NCI-H748 (cell line): ENCODE measurements at regions not wholly inside any gene's neighbourhood (a gene's known extent, or its start where the extent isn't known, plus 50 kb on each side); places are given as distances from the start of the nearest gene placed in this dataset.
"Not testable (repeated sequence)": the region's sequence is repeated elsewhere in the genome, so short reads cannot be mapped to it uniquely, and the experiment has no call there.

Experiments
- DNase-seq: peaks from one replicate; lab custom pipeline; 2025; ENCODE audit not compliant: unreplicated experiment; lab: John Stamatoyannopoulos, UW

DNA sequence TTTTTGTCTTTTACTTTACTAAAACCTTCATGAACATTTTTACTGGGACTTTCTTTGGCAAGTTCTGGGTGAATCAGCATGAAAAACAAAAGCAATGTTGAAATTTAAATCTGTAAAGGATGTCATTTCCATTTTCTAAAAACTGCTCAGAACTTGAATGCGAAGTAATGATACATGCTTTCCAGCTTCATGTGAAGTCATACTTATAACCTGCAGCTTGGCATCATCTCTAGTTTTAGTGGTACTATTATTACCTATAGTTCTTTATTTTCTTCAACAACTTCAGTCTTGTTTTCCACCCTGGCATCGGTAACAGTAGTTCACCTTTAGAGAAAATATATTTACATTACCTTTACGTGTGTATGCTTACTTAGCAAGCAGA is 421.4 kb upstream of the DIPK2B start:
- no peak for DNase-seq

DNA sequence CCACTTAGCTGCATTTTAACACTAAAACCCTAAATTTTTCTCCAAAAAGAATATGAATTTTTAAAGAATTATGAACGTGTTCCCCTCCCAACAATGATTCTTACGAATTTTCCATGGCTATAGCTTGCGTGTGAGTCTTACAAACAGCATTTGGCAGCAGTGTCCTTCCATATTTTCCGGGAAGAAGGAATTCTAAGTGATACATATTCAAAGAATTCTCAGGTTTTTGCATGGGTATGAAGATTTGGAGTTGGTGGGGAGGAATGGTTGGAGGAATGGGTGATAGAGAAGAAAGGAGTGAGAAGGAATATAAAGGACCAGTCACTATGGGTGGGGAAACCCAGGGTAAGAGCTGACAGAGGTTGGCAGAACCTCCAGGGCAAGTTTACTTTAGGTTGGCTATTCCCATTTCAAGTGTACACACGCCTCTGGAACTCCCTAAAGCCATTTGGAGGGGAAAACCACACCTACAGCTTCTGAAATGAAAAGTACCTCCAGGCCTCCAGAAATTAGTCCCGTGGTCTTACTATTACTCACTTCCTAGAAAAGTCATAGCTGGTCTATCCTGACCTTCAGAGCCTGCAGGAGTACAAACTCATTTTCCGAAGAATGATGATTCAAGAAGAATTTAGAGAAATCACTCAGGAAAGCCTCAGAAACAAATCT is 420.8 kb upstream of the DIPK2B start:
- no peak for DNase-seq

DNA sequence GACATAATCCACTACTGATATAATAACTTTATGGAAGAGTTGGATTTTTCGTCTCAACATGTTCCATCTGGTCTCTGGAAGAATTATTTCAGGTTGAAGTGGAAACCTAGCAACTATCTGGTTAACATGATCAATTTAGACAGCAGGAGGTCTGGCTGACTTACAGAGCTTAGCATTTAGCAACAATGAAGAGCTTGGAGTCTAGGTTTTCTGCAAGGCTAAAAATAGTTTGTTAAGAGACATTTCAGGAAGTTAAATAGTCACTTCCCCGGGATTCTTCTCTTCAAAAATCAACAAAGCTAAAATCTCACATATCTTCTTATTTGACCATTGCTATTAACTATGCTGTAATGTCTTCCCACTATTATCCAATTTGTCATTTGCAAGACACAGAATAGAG is 418.6 kb upstream of the DIPK2B start:
- DNase-seq: peak; percentile 1

DNA sequence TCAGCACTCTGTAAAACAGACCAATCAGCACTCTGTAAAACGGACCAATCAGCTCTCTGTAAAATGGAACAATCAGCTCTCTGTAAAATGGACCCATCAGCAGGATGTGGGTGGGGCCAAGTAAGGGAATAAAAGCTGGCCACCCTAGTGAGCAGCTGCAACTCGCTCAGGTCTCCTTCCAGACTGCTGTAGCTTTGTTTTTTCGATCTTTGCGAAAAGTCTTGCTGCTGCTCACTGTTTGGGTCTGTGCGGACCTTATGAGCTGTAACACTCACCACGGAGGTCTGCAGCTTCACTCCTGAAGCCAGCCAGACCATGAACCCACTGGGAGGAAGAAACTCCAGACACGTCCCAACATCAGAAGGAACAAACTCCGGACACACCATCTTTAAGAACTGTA is 414.9 kb upstream of the DIPK2B start:
- not testable (repeated sequence) for DNase-seq

DNA sequence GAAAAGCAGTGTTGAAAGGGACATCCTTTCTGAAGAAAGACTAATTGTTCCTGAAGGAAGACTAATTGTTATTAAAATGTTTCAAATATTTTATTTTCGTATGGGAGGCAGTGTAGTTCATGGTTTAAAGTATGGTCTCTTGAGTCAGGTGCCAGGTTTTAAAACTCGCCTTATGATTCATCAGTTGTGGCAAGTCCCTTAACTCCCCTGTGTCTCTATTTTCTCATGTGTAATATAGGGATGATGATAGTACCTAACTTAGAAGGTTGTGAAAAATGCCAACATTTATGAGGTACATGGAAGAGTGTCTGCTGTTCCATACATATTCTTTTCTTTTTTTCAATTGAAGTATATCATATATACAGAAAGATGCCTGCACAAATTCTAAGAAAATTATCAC is 414.2 kb upstream of the DIPK2B start:
- DNase-seq: no peak

DNA sequence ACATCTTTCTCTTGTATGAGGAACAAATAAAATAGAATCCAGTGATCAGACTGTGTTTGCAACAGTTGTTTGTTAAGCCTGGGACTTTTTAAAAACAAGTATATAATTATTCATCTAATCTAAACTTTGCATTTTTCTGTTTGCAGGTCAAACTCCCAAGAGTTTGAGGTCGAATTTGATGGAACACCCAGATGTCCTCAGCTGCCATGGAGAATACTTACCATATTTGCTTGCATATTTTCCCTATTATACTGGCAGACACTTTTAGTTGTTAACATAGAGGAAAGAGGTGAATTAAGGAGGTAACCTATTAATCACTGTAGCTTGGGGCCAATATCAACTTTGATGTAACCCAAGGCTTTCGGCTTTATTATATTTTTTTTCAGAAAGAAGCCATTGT is 401.5 kb upstream of the DIPK2B start:
- DNase-seq: no peak

DNA sequence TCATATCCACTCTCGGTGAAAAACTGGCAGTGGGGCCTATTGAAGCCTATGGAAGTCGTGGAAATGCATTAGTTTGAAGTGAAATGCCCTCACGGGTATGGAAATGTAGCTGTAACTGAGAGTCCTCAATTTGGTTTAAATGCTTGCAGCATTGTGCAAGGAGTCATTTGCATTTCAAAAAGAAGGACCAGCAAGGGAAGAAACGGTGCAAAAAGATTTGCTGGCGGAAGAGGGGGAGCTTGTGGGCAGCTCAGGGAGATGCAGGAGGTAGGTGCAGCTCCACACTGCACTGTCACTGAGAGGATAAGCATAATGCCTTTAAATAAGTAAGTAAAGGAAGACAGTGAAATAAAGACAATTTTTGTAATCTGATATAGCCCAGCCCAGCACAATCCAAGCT is 400.4 kb upstream of the DIPK2B start:
- DNase-seq: no peak

DNA sequence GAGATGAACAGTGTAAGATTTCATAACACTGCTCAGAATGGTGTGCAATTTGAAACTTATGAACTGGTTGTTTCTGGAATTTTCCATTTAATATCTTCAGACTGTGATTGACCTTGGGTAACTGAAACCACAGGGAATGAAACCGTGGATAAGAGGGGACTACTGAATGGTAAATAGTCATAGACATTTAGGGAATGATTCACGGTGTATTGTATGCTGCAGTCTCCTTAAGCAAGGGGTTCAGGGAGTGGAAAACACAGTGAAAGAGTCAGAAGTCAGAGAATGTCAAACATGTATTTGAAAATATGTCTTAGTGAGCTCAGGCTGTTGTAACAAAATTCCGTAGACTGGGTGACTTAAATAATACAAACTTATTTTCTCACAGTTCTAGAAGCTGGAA is 398.2 kb upstream of the DIPK2B start:
- no peak for DNase-seq

DNA sequence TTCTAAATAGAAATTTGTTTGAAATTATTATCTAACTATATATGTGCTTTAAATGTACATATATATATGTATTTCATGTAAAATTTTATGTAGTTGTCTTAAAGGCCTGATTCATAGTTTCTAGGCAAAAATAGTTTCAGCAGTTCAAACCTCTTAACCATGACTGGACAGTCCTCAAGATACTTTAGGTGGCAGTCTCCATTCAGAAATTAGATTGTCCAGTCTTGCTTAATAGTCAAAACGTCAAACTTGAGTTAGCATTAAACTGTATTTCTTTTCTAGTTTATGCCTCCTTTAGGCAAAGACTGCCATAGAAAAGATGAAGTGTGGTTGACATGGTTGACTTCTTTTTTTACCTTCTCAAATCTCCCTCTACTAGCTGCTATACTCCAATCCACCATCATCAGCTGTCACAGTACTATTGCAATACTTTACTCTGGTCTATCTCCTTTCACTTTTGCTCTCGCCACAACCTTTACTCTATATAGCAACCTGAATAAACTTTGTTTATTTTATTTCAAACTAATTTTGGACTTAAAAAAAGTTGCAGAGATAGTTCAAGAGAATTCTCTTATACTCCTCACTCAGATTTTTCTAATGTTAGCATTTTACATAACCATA is 395.6 kb upstream of the DIPK2B start:
- no peak for DNase-seq

DNA sequence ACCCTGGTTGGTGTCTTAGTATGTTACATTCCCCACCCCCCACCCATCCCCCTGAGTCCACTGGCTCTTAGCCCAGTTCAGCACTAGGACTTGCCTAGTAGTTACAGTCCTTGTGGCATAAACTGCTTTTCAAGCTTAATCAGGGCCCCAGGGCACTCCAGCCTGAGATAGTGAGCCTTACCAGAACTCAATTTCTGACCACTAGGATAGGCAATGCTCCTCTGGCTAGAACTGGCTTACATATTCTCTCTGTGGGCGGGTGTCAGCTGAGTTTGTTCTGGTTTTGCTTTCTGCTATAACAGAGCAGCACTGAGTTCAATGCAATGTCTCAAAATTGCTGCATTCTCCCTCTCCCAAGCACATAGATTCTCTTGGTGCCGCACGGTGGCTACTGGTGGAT is 391.4 kb upstream of the DIPK2B start:
- DNase-seq: no peak

DNA sequence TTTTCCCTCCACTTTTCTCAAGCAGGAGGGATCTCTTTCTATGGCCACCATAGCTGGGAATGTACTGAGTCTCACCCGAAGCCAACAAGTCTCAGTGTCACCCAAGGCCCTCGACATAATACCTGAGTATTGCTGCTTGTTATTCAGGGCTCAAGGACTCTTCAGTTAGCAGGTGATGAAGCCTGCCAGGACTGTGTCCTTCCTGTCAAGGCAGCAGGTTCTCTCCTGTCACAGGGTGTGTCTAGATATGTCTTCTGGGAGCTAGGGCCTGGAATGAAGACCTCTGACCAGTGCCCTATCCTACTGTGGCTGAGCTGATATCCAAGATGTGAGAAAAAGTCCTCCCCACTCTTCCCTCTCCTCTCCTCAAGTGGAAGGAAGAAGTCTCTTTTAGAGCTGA is 391.0 kb upstream of the DIPK2B start:
- DNase-seq: no peak

DNA sequence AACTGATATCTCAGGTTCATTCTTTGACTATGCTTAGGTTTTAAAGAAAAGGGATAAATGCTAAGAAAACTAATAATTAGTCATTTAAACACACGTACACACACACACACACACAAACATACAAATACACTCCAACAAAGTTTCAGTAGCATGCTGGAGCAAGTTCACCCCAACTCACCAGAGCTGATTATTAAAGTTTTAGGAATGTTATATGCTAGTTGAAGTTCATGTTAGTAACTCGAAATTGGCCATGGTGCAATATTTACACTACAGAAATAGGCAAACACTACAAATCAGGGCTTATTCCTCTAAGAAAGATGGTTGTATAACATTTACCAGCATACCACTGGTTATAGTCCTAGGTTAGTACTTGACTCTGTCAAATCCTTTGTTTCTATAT is 384.0 kb upstream of the DIPK2B start:
- no peak for DNase-seq

DNA sequence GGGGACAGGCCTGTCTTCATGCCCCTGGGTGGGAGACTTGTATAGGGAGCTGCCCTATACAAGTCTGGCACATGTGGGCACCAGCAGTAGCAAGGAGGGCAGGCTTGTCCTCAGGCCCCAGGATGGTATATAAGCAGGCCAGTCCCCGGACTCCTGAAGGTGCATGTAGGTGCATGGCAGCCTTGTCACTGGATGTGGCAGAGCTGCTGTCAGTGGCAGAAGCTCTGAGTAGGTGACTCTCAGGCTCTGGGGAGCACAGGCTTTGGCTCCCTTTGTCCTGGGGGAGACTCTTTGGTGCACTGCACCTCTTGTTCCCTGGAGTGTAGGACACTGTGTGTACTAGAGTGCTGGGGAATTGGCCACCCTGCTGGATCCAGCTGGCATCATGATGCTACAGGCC is 376.7 kb upstream of the DIPK2B start:
- DNase-seq: no peak

DNA sequence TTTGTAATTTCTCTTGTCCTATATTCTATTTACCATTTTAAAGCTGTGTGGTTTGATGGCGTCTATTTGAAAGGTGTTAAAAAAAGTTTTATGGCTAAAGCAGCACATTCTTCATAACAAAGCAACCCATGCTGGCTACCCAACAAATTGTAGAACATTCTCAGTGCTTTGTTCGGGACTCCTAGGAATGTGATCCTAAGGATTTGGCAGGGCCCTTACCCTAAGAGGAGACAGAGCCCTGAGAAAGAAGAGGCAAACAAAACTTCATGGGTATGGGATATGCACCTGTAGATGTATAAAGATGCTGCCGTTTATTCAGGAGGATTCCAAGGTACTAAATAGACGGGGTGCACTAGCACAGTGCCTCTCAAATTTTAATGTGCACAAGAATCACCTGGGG is 370.8 kb upstream of the DIPK2B start:
- DNase-seq: no peak

DNA sequence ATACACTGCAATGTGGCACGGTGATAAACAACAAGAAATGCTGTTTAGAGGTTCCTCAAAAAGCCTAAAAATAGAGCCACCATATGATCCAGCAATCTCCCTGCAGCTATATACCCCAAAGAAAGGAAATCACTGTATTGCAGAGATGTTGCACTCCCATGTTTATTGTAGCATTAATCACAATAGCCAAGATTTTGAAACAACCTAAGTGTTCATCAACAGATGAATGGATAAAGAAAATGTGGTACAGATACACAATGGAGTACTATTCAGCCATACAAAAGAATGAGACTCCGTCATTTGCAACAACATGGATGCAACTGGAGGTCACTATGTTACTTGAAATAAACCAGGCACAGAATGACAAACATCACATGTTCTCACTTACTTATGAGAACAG is 365.8 kb upstream of the DIPK2B start:
- no peak for DNase-seq

DNA sequence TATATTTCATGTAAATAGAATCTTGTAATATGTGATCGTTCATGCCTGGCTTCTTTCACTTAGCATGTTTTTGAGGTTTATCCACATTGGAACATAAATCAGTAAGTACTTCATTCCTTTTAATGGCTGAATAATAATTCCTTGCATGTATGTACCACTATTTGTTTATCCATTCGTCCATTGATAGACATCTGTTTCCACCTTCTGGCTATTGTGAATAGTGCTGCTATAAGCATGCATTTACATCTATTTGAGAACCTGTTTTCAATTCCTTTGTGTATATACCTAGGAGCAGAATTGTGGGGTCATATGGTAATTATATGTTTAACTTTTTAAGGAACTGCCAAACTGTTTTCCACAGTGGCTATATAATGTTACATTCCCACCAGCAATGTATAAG is 356.7 kb upstream of the DIPK2B start:
- DNase-seq: no peak

DNA sequence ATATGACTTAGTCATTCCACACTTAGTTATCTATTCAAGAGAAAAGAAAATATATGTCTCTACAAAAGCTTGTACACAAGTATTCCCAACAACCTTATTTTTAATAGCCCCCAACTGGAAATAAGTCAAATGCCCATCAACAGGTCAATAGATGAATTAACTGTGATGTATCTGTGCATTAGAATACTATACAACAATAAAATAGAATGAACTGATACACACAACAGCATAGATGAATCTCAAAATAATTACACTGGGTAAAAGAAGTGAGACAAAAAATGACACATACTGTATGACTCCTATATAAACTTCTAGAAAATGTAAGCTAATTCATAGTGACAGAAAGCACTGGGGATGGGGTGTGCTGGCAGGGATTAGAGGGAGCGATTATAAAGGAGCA is 354.1 kb upstream of the DIPK2B start:
- DNase-seq: no peak

DNA sequence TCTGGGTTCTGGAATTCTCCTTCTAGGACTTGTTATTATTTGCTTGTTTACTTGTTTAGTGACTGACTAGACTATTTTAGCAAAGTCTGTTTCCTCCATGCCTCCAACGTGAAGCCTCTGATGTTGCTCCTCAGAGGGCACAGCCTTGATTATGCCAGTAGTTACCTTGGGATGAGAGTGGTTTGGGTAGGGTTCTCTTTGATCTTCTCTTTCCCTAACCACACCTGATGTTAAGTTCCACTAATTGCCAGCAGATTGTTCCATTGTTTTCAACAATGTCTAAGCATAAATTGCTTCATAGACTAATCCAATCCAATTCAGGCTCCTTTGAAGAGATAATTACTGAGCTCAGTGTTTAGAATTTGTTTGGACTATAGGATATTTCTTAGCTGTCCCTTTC is 352.7 kb upstream of the DIPK2B start:
- DNase-seq: no peak

DNA sequence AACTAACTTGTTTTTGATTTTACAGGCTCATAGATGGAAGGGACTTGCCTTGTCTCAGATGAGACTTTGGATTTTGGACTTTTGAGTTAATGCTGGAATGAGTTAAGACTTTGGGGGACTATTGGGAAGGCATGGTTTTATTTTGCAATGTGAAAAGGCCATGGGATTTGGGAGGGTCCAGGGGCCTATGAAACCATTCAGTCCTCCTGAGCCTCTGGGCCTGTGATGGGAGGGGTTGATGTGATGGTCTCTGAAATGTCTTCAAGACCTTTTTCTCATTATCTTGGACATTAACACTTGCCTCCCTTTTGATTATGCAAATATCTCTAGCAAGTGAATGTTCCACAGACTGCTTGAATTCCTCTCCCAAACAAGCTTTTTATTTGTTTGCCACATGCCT is 346.0 kb upstream of the DIPK2B start:
- DNase-seq: not testable (repeated sequence)

DNA sequence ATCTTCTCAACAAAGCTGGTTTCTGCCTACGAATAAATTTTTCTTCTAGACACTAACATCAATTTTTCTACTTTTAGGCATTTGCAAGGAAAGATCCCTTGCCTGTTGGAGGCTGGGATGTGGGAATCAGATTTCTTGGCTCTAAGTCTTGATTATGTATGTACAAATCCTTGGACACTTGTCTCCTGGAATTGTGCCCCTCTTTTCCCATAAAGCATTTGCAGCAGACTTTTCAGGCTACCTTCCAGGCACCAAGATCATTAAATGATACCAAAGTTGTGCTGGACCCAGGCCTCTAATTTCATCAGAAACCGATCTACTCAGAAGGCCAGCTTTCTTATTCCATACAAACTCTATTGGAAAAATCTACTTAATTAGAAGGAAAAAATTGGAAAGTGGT is 339.5 kb upstream of the DIPK2B start:
- no peak for DNase-seq

DNA sequence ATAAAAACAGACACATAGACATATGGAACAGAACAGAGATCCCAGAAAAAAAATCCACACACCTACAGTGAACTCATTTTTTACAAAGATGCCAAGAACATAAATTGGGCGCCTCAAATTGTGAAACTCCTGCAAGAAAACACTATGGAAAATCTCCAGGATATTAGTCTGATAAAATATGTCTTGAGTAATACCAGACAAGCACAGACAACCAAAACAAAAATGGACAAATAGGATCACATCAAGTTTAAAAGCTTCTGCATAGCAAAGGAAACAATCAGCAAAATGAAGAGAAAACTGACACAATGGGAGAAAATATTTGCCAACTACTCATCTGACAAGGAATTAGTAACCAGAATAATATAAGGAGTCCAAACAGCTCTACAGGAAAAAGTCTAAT is 337.3 kb upstream of the DIPK2B start:
- no peak for DNase-seq

DNA sequence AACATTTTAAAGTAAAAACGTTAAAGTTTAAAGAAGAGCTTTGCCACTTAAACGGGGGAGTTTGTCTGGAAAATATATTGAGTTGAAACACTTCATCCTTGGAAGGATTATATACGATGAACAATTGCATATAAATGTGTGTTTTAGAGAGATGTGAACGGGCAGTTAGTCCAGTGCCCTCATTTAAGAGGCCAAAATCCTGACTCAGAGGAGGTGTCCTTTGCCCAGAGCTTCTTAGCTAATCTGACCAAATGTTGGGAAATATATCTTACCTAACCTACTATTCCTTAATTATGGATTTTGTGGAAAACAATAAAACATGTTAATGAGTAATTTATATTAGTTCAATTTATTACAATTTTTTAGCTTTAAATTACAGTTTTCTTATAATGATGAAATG is 327.2 kb upstream of the DIPK2B start:
- DNase-seq: no peak

DNA sequence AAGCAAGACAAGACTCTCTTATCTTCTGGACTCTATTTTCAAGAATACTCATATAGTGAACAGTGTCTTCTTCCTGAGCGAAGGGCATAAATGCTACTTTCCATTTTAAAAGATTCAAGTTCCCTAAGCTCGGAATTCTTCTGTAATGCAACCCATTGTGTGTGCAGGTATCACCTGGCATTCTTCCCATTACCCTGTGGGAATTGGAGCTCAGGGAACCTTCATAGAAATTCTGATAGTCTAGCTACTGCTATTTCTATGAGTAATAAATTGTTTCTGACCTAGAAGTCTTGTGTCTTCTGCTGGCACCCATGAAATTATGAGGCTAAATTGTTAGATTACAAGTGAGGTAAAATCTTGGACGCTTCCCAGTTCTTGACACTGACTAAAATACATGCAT is 324.1 kb upstream of the DIPK2B start:
- no peak for DNase-seq
